Colonic mucosa (tissue), 4 donors: ENCODE measurements at regions not wholly inside any gene's neighbourhood (a gene's known extent, or its start where the extent isn't known, plus 50 kb on each side); places are given as distances from the start of the nearest gene placed in this dataset.
"Not testable (repeated sequence)": the region's sequence is repeated elsewhere in the genome, so short reads cannot be mapped to it uniquely, and the experiment has no call there.

Experiments
- DNase-seq: peaks from one replicate; pipeline ENCODE4 v3.0.0-alpha.2; 2020
- H3K27ac ChIP-seq: fragments of 200-600 bp; one replicate; pipeline ENCODE4 v1.8.0; 2021
- H3K27me3 ChIP-seq: fragments of 200-600 bp; one replicate; pipeline ENCODE4 v1.8.0; 2021
- H3K36me3 ChIP-seq: fragments of 200-600 bp; one replicate; pipeline ENCODE4 v1.8.0; 2021
- H3K4me1 ChIP-seq: fragments of 200-600 bp; one replicate; pipeline ENCODE4 v1.8.0; 2021; ENCODE audit warnings: mild to moderate bottlenecking
- H3K4me3 ChIP-seq: fragments of 200-600 bp; one replicate; pipeline ENCODE4 v1.8.0; 2021
- H3K9ac ChIP-seq, 2 donors: one replicate each; pipeline ENCODE4 v1.7.0; 2013; ENCODE audit warnings: control low read depth in 2 of 2, low read depth in 2 of 2, low read length in 2 of 2
- H3K9me3 ChIP-seq: fragments of 200-600 bp; one replicate; pipeline ENCODE4 v1.8.0; 2021
- CTCF ChIP-seq: fragments of 200-600 bp; IDR thresholded peaks from one replicate; pipeline ENCODE4 v1.8.0; 2022; ENCODE audit warnings: antibody characterized with exemption, mild to moderate bottlenecking
- intact Hi-C: fragments of 100-400 bp; cut with DNase I; formaldehyde crosslinking; loops from one replicate; pipeline ENCODE4 v1.14.1; 2022
- donor health status: healthy.
- donor health status: DM: no; HTN: no; CAD: no.
- donor health status: DM: no; HTN: no; CAD: no.

DNA sequence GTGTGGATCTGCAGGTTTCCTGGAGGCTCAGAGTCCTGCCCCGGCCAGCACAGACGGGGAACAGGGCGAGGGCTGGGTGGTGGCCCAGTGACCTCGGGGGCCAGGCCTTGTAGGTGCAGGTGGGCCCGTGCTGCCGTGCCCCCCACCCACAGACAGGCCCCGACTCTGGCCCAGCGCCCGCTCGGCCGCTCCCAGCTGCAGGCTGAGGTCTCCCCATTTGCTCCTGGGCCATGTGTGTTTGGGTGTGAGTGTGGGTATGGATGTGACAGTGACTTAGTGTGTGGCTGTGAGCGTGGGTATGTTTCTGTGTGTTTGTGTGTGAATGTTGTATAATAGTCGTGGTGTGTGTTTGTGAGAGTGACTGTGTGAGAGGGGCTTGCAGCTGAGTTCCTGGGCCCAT is 173.8 kb downstream of the TMEM121 start:
- H3K4me1 ChIP-seq, DNase-seq, H3K27ac ChIP-seq, H3K27me3 ChIP-seq, H3K36me3 ChIP-seq, intact Hi-C loops, H3K4me3 ChIP-seq, H3K9ac ChIP-seq, H3K9me3 ChIP-seq: not testable (repeated sequence)

GRCh38 chr14:105700622-105701288 is 174.4 kb downstream of the TMEM121 start:
- DNase-seq, result no peak
- intact Hi-C loops, result no loop called here
- Histone ChIP-seq H3K27ac (no peak overlapping the region), H3K4me3 (no peak overlapping the region), H3K36me3 (no peaks in the 10 kb centered on the region), H3K4me1 (no peaks in the 10 kb centered on the region), H3K9ac (no peak overlapping the region), H3K9me3 (no peaks in the 10 kb centered on the region), H3K27me3 (no peaks in the 10 kb centered on the region)
- no peak for TF ChIP-seq CTCF

DNA sequence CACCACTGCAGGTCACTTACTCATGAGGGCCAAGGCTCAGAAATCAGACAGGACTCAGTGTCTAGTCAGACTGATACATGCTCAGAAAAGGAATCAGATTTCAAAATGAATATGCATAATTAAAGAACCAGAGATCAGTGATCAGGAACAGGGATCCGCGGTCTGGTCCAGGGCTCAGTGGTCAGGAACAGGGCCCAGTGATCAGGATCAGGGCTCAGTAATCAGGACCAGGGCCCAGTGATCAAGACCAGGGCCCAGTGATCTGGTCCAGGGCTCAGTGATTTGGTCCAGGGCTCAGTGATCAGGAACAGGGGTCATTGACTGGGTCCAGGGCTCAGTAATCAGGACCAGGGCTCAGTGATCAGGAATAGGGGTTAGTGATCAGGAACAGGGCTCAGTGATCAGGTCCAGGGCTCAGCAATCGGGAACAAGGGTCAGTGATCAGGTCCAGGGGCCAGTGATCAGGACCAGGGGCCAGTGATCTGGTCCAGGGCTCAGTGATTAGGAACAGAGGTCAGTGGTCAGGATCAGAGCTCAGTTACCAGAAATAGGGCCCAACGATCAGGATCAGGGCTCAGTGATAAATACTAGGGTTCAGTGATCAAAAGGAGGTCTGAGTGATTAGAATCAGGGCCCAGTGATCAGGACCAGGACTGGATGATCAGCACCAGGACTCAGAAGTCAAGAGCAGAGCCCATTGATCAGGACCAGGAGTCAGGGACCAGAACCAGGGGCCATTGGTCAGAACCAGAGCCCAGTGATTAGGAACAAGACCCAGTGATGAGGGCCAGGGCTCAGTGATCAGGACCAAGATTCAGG is 175.3 kb downstream of the TMEM121 start:
- TF ChIP-seq CTCF, result no peak
- no peaks in the 10 kb centered on the region for H3K4me1 ChIP-seq
- H3K9me3 ChIP-seq, result no peaks in the 10 kb centered on the region
- DNase-seq, result no peak
- H3K4me3 ChIP-seq, result no peak overlapping the region
- no peaks in the 10 kb centered on the region for H3K36me3 ChIP-seq
- intact Hi-C loops, result no loop called here
- H3K27me3 ChIP-seq, result no peaks in the 10 kb centered on the region
- no peak overlapping the region for H3K27ac ChIP-seq
- H3K9ac ChIP-seq, result no peak overlapping the region

DNA sequence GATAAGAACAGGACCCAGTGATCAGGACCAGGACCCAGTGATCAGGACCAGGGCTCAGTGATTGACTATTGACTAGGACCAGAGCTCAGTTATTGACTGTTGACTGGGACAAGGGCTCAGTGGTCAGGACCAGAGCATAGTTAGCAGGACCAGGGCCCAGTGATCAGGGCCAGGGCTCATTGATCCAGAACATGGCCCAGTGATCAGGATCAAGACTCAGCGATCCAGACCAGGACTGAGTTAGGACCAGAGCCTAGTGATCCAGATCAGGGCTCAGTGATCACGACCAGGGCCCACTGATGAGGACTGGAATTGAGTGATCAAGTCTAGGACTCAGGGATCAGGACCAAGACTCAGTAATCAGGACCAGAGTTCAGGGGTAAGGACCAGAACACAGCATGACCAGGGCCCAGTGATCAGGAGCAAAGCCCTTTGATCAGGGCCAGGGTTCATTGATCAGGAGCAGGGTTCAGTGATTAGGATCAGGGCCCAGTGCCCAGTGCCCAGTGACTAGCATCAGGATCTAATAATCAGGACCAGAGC is 176.0 kb downstream of the TMEM121 start:
- no peak overlapping the region for H3K4me3 ChIP-seq
- intact Hi-C loops, result no loop called here
- no peak overlapping the region for H3K9ac ChIP-seq
- DNase-seq, result no peak
- H3K9me3 ChIP-seq, result no peaks in the 10 kb centered on the region
- H3K27me3 ChIP-seq, result no peaks in the 10 kb centered on the region
- no peak for TF ChIP-seq CTCF
- H3K4me1 ChIP-seq, result no peaks in the 10 kb centered on the region
- no peak overlapping the region for H3K27ac ChIP-seq
- H3K36me3 ChIP-seq, result no peaks in the 10 kb centered on the region

DNA sequence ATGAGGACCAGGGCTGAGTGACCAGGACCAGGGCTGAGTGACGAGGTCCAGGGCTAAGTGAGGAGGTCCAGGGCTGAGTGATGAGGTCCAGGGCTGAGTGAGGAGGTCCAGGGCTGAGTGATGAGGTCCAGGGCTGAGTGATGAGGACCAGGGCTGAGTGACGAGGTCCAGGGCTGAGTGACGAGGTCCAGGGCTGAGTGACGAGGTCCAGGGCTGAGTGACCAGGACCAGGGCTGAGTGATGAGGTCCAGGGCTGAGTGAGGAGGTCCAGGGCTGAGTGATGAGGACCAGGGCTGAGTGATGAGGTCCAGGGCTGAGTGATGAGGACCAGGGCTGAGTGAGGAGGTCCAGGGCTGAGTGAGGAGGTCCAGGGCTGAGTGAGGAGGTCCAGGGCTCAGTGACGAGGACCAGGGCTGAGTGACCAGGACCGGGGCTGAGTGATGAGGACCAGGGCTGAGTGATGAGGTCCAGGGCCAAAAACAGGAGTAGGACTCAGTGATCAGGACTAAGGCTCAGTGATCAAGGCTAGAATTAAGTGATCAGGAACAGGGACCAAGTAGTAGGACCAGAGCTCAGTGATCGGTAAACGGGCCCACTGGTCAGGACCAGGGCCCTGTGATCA is 176.8 kb downstream of the TMEM121 start:
- H3K4me3 ChIP-seq, H3K36me3 ChIP-seq, DNase-seq, H3K4me1 ChIP-seq, intact Hi-C loops, H3K27me3 ChIP-seq, H3K27ac ChIP-seq, H3K9ac ChIP-seq, H3K9me3 ChIP-seq: not testable (repeated sequence)

GRCh38 chr14:105704091-105704490 is 177.7 kb downstream of the TMEM121 start:
- not testable (repeated sequence) for DNase-seq

GRCh38 chr14:105704492-105704891 is 178.1 kb downstream of the TMEM121 start:
- H3K36me3 ChIP-seq, intact Hi-C loops, H3K4me1 ChIP-seq, H3K4me3 ChIP-seq, DNase-seq, H3K9me3 ChIP-seq, H3K27ac ChIP-seq, H3K27me3 ChIP-seq, H3K9ac ChIP-seq: not testable (repeated sequence)

More at GRCh38 chr14:105704091-105704490, 177.7 kb downstream of the TMEM121 start:
- H3K4me3 ChIP-seq, H3K4me1 ChIP-seq, intact Hi-C loops, H3K27ac ChIP-seq, H3K27me3 ChIP-seq, H3K9ac ChIP-seq, H3K36me3 ChIP-seq, H3K9me3 ChIP-seq: not testable (repeated sequence)

GRCh38 chr14:105705512-105705861 is 179.1 kb downstream of the TMEM121 start:
- H3K27ac ChIP-seq, H3K27me3 ChIP-seq, H3K4me3 ChIP-seq, intact Hi-C loops, H3K9me3 ChIP-seq, H3K36me3 ChIP-seq, DNase-seq, H3K9ac ChIP-seq, H3K4me1 ChIP-seq: not testable (repeated sequence)

- H3K36me3 ChIP-seq, intact Hi-C loops, H3K9ac ChIP-seq, H3K4me3 ChIP-seq, DNase-seq, H3K9me3 ChIP-seq, H3K4me1 ChIP-seq, H3K27me3 ChIP-seq, H3K27ac ChIP-seq: not testable (repeated sequence)
Measured at GRCh38 chr14:105705862-105706700, 179.7 kb downstream of the TMEM121 start.

DNA sequence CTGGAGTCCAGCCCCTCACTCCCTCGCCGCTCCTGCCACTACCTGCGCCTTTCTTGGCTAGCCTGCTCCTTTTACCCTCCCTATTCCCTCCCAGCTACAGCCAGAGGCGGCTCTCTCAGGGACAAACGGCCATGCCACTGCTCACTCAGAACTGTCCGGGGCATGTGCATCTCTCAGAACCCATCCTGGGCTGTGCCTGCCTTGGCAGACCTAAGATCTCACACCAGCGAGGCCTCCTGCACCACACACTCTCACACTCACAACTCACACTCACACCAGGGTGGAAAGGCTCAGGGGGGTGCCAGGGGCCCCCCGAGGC is 180.3 kb downstream of the TMEM121 start:
- intact Hi-C loops, H3K36me3 ChIP-seq, H3K27ac ChIP-seq, H3K4me1 ChIP-seq, H3K27me3 ChIP-seq, H3K9ac ChIP-seq, H3K9me3 ChIP-seq, DNase-seq, H3K4me3 ChIP-seq: not testable (repeated sequence)
